IMR-90 (cell line): ENCODE measurements at regions not wholly inside any gene's neighbourhood (a gene's known extent, or its start where the extent isn't known, plus 50 kb on each side); places are given as distances from the start of the nearest gene placed in this dataset.

ENCODE experiments used
- ATAC-seq: fragments of 200-7000 bp; cut with Tn5 transposase; 2 replicates; pipeline ENCODE4 v1.9.1; 2020; ENCODE audit warnings: low read depth, mild to moderate bottlenecking, moderate library complexity
- BruUV-seq: library from RNA; stranded (reverse); fragments of 400-500 nt; replicated peaks from 2 replicates; lab custom pipeline; 2021; lab: Mats Ljungman, UMichigan
- CTCF ChIA-PET: fragments of 300-600 bp; formaldehyde crosslinking; extraction: SDS; loops from one replicate; lab custom pipeline; 2021; ENCODE audit warnings: antibody characterized with exemption; lab: Yijun Ruan, JAX
- POLR2A ChIA-PET: fragments of 300-600 bp; sonication (Branson Sonifier 250); formaldehyde crosslinking; loops from one replicate; lab custom pipeline; 2022; ENCODE audit warnings: antibody characterized with exemption; ENCODE audit not compliant: unreplicated experiment; lab: Charles Lee
- DNase-seq: peaks from one replicate; pipeline ENCODE4 v3.0.0; 2013
- H2AFZ ChIP-seq: replicated peaks from 2 replicates; pipeline ENCODE3; 2013; ENCODE audit warnings: low read length, mild to moderate bottlenecking; ENCODE audit not compliant: poor library complexity
- H2AK5ac ChIP-seq: 2 replicates; pipeline ENCODE4 v1.6.1; 2013; ENCODE audit warnings: low read depth, low read length, inconsistent platforms
- H2AK9ac ChIP-seq: replicated peaks from 2 replicates; pipeline ENCODE3; 2013; ENCODE audit warnings: mild to moderate bottlenecking, low read depth, low read length, moderate library complexity; ENCODE audit not compliant: poor library complexity
- H2BK120ac ChIP-seq: 2 replicates; pipeline ENCODE4 v1.6.1; 2013; ENCODE audit warnings: low read depth, low read length, inconsistent platforms
- H2BK15ac ChIP-seq: 3 replicates; pipeline ENCODE4 v1.6.1; 2013; ENCODE audit warnings: low read depth, low read length, inconsistent platforms
- H2BK20ac ChIP-seq: 2 replicates; pipeline ENCODE4 v1.6.1; 2013; ENCODE audit warnings: low read depth, mild to moderate bottlenecking, inconsistent platforms, low read length, moderate library complexity
- H2BK5ac ChIP-seq: 2 replicates; pipeline ENCODE4 v1.6.1; 2013; ENCODE audit warnings: mild to moderate bottlenecking, low read depth, low read length, inconsistent platforms; ENCODE audit not compliant: poor library complexity, severe bottlenecking
- H3K14ac ChIP-seq: replicated peaks from 2 replicates; pipeline ENCODE4 v1.6.1; 2013; ENCODE audit warnings: low read depth, low read length, inconsistent platforms
- H3K18ac ChIP-seq: 2 replicates; pipeline ENCODE4 v1.6.1; 2013; ENCODE audit warnings: low read depth, low read length, control low read depth
- H3K23ac ChIP-seq: 2 replicates; pipeline ENCODE4 v1.6.1; 2013; ENCODE audit warnings: low read depth, low read length, inconsistent platforms
- H3K27ac ChIP-seq: 2 replicates; pipeline ENCODE4 v1.5.1; 2013; ENCODE audit warnings: mild to moderate bottlenecking, control low read depth, low read length; ENCODE audit not compliant: insufficient read depth
- H3K27me3 ChIP-seq: 2 replicates; pipeline ENCODE4 v1.6.1; 2013; ENCODE audit warnings: low read length; ENCODE audit not compliant: control insufficient read depth, insufficient read depth
- H3K36me3 ChIP-seq: 2 replicates; pipeline ENCODE4 v1.6.1; 2013; ENCODE audit warnings: low read length, mixed read lengths; ENCODE audit not compliant: control insufficient read depth, insufficient read depth
- H3K4ac ChIP-seq: 2 replicates; pipeline ENCODE4 v1.6.1; 2013; ENCODE audit warnings: low read depth, low read length, inconsistent platforms
- H3K4me1 ChIP-seq: 2 replicates; pipeline ENCODE4 v1.6.1; 2013; ENCODE audit warnings: low read length, mixed read lengths; ENCODE audit not compliant: control insufficient read depth, insufficient read depth
- H3K4me2 ChIP-seq: 2 replicates; pipeline ENCODE4 v1.6.1; 2013; ENCODE audit warnings: low read depth, mild to moderate bottlenecking, control low read depth, low read length, moderate library complexity
- H3K4me3 ChIP-seq: 2 replicates; pipeline ENCODE4 v1.5.1; 2013; ENCODE audit warnings: low read depth, mild to moderate bottlenecking, control low read depth, low read length, moderate library complexity; ENCODE audit not compliant: insufficient read depth
- H3K56ac ChIP-seq: 2 replicates; pipeline ENCODE4 v1.6.1; 2013; ENCODE audit warnings: low read length, inconsistent platforms; ENCODE audit not compliant: insufficient read depth; ENCODE audit errors: extremely low read depth
- H3K79me1 ChIP-seq, 2 experiments: 2 replicates each; pipeline ENCODE4 v1.6.1; 2013; ENCODE audit warnings: low read length in 2 of 2, inconsistent platforms in 1 of 2, low read depth in 1 of 2
- H3K9ac ChIP-seq: 2 replicates; pipeline ENCODE4 v1.6.1; 2013; ENCODE audit warnings: low read depth, low read length, control low read depth
- H3K9me1 ChIP-seq: 2 replicates; pipeline ENCODE4 v1.6.1; 2013; ENCODE audit warnings: low read length, inconsistent platforms; ENCODE audit not compliant: insufficient read depth
- H3K9me3 ChIP-seq: 2 replicates; pipeline ENCODE4 v1.6.1; 2013; ENCODE audit warnings: low read length; ENCODE audit not compliant: control insufficient read depth, insufficient read depth
- H4K20me1 ChIP-seq: 2 replicates; pipeline ENCODE4 v1.6.1; 2013; ENCODE audit warnings: low read length, inconsistent platforms; ENCODE audit not compliant: insufficient read depth
- H4K5ac ChIP-seq: 2 replicates; pipeline ENCODE4 v1.6.1; 2013; ENCODE audit warnings: mild to moderate bottlenecking, low read depth, low read length, control low read depth
- H4K8ac ChIP-seq, 2 experiments: 2 replicates each; pipeline ENCODE4 v1.6.1; 2013; ENCODE audit warnings: low read depth in 2 of 2, low read length in 2 of 2, control low read depth in 1 of 2, inconsistent platforms in 1 of 2
- H4K91ac ChIP-seq: 2 replicates; pipeline ENCODE4 v1.6.1; 2013; ENCODE audit warnings: low read depth, low read length, inconsistent platforms; ENCODE audit not compliant: insufficient read depth
- CEBPB ChIP-seq: IDR thresholded peaks from 2 replicates; pipeline ENCODE4 v1.6.1; 2012; ENCODE audit warnings: low read depth, low read length, improper control_type of control experiment
- WGBS, 2 experiments: methylation state at CpG; one replicate each; pipeline versions ENCODE4 v1.1.5 to v1.1.7; 2013; ENCODE audit warnings: missing lambda C conversion rate in 2 of 2; ENCODE audit not compliant: insufficient read length in 1 of 2; ENCODE audit errors: extremely low coverage in 2 of 2; 5-methylcytosine and 5-hydroxymethylcytosine counted together
- dilution Hi-C: fragments of 300-500 bp; cut with HindIII; formaldehyde crosslinking; loops from one replicate; pipeline ENCODE4 v1.14.3; 2018; ENCODE audit warnings: low sequenced_read_pairs; ENCODE audit not compliant: unreplicated experiment
- in situ Hi-C: fragments of 300-500 bp; cut with MboI; formaldehyde crosslinking; loops from 3 replicates; pipeline ENCODE4 v1.14.3; 2019; ENCODE audit warnings: low sequenced_read_pairs, inconsistent platforms, mixed read lengths
- intact Hi-C: fragments of 100-400 bp; cut with micrococcal nuclease; formaldehyde crosslinking; loops from 2 replicates; pipeline ENCODE4 v1.10.0; 2022

DNA sequence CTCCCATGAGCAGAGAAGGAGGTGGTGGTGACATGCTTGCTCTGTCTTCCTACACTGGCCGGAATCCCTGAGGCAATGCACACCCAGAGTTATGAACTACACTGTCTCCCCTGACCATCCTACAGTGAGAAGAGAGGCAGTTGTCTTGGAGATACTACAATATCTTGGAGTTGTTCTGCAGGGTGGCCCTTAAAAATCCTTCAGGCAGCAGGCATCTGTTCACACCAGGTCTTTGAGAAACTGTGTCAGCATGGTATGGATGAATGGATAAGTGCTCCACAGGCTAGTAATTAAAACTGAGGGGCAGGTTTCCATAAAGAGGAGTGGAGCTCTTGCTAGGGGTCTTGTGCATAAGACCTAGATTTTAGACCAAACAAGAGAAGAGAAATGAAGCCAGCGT is 223.7 kb upstream of the COPS8 start:
- H3K56ac ChIP-seq = no peak overlapping the region
- H3K79me1 ChIP-seq = no peaks in the 10 kb centered on the region
- no peak overlapping the region for H3K4ac ChIP-seq
- no peak overlapping the region; the same call in 1 of the 2 replicates for H2AK5ac ChIP-seq
- H3K27me3 ChIP-seq = peaks cover 2% of the 10 kb centered on the region; the same call in 1 of the 2 replicates
- no peak overlapping the region for H3K4me3 ChIP-seq
- H2AFZ ChIP-seq = no peak overlapping the region
- intact Hi-C loops (no loop called here), in situ Hi-C loops (no loop called here), dilution Hi-C loops (no loop called here)
- H2BK20ac ChIP-seq = no peak overlapping the region
- no peak overlapping the region for H3K18ac ChIP-seq
- no peak overlapping the region; a peak in 1 of 4 replicates for H4K8ac ChIP-seq
- H3K9me3 ChIP-seq = no peaks in the 10 kb centered on the region; the same call in 1 of the 2 replicates
- no peak overlapping the region for H3K23ac ChIP-seq
- DNase-seq (no peak), ATAC-seq (no peak)
- no CpG with 5 or more reads among the region's 2 CpGs for WGBS, 2 experiments
- POLR2A ChIA-PET = no interaction called here
- H4K20me1 ChIP-seq = no peaks in the 10 kb centered on the region
- no peaks in the 10 kb centered on the region for H3K36me3 ChIP-seq
- H4K91ac ChIP-seq = no peak overlapping the region; the same call in 1 of the 2 replicates
- no peak overlapping the region for H3K9ac ChIP-seq
- peaks cover 3% of the 10 kb centered on the region; the same call in 1 of the 2 replicates for H3K4me1 ChIP-seq
- TF ChIP-seq CEBPB = no peak
- H3K27ac ChIP-seq = no peak overlapping the region
- H3K9me1 ChIP-seq = no peaks in the 10 kb centered on the region
- H3K4me2 ChIP-seq = no peak overlapping the region
- CTCF ChIA-PET = no interaction called here
- H2BK15ac ChIP-seq = peak overlapping the region; percentile 52; the same call in 1 of the 3 replicates
- no peak overlapping the region for H3K14ac ChIP-seq
- no peak overlapping the region for H2AK9ac ChIP-seq
- H2BK5ac ChIP-seq = no peak overlapping the region
- no TSS peak for BruUV-seq
- peak overlapping the region; percentile 27; the same call in 1 of the 2 replicates for H2BK120ac ChIP-seq
- no peak overlapping the region for H4K5ac ChIP-seq
